ENCODE measurements at regions not wholly inside any gene's neighbourhood (a gene's known extent, or its start where the extent isn't known, plus 50 kb on each side); places are given as distances from the start of the nearest gene placed in this dataset.

- TF ChIP-seq TCF12 (IDR thresholded peaks at IDR 0.05; ENCODE audit: low read depth) (no peak), YY1 (IDR thresholded peaks at IDR 0.05; ENCODE audit: low read depth) (no peak), CEBPB (IDR thresholded peaks at IDR 0.05) (no peak), USF1 (IDR thresholded peaks at IDR 0.05) (no peak), TEAD4 (IDR thresholded peaks at IDR 0.05) (no peak), ZBTB7A (IDR thresholded peaks at IDR 0.05; ENCODE audit: low read depth) (no peak), EP300 (IDR thresholded peaks at IDR 0.05; ENCODE audit: borderline replicate concordance) (no peak)
Measured at GRCh38 chr6:21947731-21948386, 349.0 kb downstream of the PRL start.

- 0 out of 2 replicates have a peak, but pooled peaks have one; percentile 35 for TF ChIP-seq FOXM1 (IDR thresholded peaks at IDR 0.05; ENCODE audit: borderline replicate concordance, low read depth)
- TF ChIP-seq TEAD4 (IDR thresholded peaks at IDR 0.05): peak; percentile 72; the same call in 1 of the 2 replicates
- TF ChIP-seq USF1 (IDR thresholded peaks at IDR 0.05): no peak
- TF ChIP-seq TAF1 (IDR thresholded peaks at IDR 0.05; ENCODE audit: low read depth): no peak
- TF ChIP-seq NFIC (IDR thresholded peaks at IDR 0.05): peak; percentile 38; the same call in 1 of the 2 replicates
- no peak for TF ChIP-seq CEBPB (IDR thresholded peaks at IDR 0.05)
- peak; percentile 55 for TF ChIP-seq TCF12 (IDR thresholded peaks at IDR 0.05; ENCODE audit: low read depth)
- 0 out of 2 replicates have a peak, but pooled peaks have one; percentile 35 for TF ChIP-seq MAX (IDR thresholded peaks at IDR 0.05)
Measured at GRCh38 chr6:21949211-21949801, 347.5 kb downstream of the PRL start.

GRCh38 chr6:21952367-21952766 is 344.5 kb downstream of the PRL start:
- no peak for TF ChIP-seq CEBPB (IDR thresholded peaks at IDR 0.05)
- no peak for TF ChIP-seq MAX (IDR thresholded peaks at IDR 0.05)
- no peak for TF ChIP-seq USF1 (IDR thresholded peaks at IDR 0.05)
- TF ChIP-seq FOXM1 (IDR thresholded peaks at IDR 0.05; ENCODE audit: borderline replicate concordance, low read depth): no peak
- TF ChIP-seq REST (IDR thresholded peaks at IDR 0.05; ENCODE audit: low read depth): no peak
- TF ChIP-seq TCF12 (IDR thresholded peaks at IDR 0.05; ENCODE audit: low read depth): no peak
- no peak for TF ChIP-seq TEAD4 (IDR thresholded peaks at IDR 0.05)
- TF ChIP-seq TAF1 (IDR thresholded peaks at IDR 0.05; ENCODE audit: low read depth): no peak
- TF ChIP-seq EP300 (IDR thresholded peaks at IDR 0.05; ENCODE audit: borderline replicate concordance): no peak
- no peak for TF ChIP-seq YY1 (IDR thresholded peaks at IDR 0.05; ENCODE audit: low read depth)
- TF ChIP-seq ZBTB7A (IDR thresholded peaks at IDR 0.05; ENCODE audit: low read depth): no peak
- TF ChIP-seq CREB1 (IDR thresholded peaks at IDR 0.05; ENCODE audit: low read depth): no peak
- TF ChIP-seq NFIC (IDR thresholded peaks at IDR 0.05): no peak
- no peak for TF ChIP-seq EGR1 (IDR thresholded peaks at IDR 0.05)
- no peak for TF ChIP-seq RAD21 (IDR thresholded peaks at IDR 0.05; ENCODE audit: low read depth)

- no peak for TF ChIP-seq YY1 (IDR thresholded peaks at IDR 0.05; ENCODE audit: low read depth)
- no peak for TF ChIP-seq FOXM1 (IDR thresholded peaks at IDR 0.05; ENCODE audit: borderline replicate concordance, low read depth)
- TF ChIP-seq ZBTB7A (IDR thresholded peaks at IDR 0.05; ENCODE audit: low read depth): no peak
- no peak for TF ChIP-seq TAF1 (IDR thresholded peaks at IDR 0.05; ENCODE audit: low read depth)
- TF ChIP-seq EGR1 (IDR thresholded peaks at IDR 0.05): no peak
- no peak for TF ChIP-seq TEAD4 (IDR thresholded peaks at IDR 0.05)
- no peak for TF ChIP-seq REST (IDR thresholded peaks at IDR 0.05; ENCODE audit: low read depth)
- no peak for TF ChIP-seq CEBPB (IDR thresholded peaks at IDR 0.05)
- TF ChIP-seq MAX (IDR thresholded peaks at IDR 0.05): no peak
- TF ChIP-seq CREB1 (IDR thresholded peaks at IDR 0.05; ENCODE audit: low read depth): no peak
- no peak for TF ChIP-seq EP300 (IDR thresholded peaks at IDR 0.05; ENCODE audit: borderline replicate concordance)
- TF ChIP-seq USF1 (IDR thresholded peaks at IDR 0.05): no peak
- no peak for TF ChIP-seq TCF12 (IDR thresholded peaks at IDR 0.05; ENCODE audit: low read depth)
- TF ChIP-seq RAD21 (IDR thresholded peaks at IDR 0.05; ENCODE audit: low read depth): no peak
Measured at GRCh38 chr6:21953831-21954801, 342.7 kb downstream of the PRL start.
